Kidney capillary endothelial cell (primary cell): ENCODE measurements at regions not wholly inside any gene's neighbourhood (a gene's known extent, or its start where the extent isn't known, plus 50 kb on each side); places are given as distances from the start of the nearest gene placed in this dataset.
"Not testable (repeated sequence)": the region's sequence is repeated elsewhere in the genome, so short reads cannot be mapped to it uniquely, and the experiment has no call there.

Experiments used
- DNase-seq: peaks from one replicate; pipeline ENCODE4 v3.0.0-alpha.2; 2018; ENCODE audit warnings: low spot score

DNA sequence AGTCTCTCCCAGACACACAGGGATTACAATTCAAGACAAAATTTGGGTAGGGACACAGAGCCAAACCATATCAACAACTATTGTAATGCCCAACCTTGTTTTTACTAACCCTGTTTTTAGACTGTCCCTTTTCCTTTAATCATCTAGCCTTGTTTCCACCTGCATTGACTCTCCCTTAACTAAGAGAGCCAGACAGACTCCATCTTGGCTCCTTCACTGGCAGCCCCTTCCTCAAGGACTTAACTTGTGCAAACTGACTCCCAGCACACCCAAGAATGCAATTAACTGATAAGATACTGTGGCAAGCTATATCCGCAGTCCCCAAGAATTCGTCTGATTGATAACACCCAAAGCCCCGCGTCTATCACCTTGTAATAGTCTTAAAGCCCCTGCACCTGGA is 151.8 kb upstream of the DGKB start:
- not testable (repeated sequence) for DNase-seq

DNA sequence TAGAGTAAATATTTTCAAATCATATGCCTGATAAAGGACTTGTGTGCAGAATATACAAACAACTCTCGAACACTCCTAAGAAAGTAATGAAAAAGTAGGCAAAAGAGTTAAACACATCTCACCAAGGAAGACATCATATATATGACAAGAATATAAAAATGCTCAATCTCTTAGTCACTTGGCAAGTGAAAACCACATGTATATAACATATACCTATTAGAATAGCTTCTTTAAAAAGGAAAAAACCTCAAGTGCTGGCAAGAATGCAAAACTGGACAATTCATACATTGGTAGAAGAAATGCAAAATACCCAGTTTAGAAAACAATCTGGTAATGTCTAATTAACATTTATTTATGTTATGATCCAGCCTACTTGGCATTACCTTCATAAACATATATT is 146.6 kb upstream of the DGKB start:
- no peak for DNase-seq

DNA sequence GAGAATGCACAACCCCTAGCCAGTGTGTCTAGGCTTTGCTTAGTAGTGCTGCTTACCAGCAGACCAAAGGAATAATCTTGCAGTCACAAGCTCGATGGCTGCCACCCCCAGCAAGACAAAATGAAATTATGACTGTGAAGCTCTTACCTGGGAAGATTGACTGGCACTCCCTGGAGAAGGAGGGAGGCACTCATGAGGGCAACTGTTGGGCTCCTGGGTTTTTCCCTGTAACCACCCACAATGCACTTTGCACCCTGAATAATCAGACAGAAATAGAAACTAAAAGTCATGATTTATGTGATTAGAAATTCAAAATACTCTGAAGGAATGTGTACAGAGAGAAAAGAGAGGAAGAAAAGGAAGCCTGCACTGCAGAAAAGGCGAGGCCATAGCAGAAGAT is 144.3 kb upstream of the DGKB start:
- DNase-seq = no peak

DNA sequence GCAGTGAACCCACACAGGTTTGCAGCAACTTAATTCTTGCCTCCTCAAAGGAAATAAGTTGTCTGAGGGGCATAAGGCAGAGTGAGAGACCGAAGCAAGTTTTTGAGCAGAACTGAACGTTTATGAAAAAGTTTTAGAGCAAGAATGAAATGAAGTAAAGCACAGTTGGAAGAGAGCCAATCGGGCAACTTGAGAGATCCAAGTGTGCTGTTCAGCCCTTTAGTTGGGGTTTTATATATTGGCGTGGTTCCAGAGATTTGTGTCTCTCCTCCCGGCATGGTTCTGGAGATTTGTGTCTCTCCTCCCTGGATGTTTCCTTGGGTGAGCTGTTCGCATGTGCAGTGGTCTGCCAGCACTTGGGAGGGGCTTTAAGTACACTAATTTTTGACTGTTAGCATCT is 141.4 kb upstream of the DGKB start:
- DNase-seq = no peak

DNA sequence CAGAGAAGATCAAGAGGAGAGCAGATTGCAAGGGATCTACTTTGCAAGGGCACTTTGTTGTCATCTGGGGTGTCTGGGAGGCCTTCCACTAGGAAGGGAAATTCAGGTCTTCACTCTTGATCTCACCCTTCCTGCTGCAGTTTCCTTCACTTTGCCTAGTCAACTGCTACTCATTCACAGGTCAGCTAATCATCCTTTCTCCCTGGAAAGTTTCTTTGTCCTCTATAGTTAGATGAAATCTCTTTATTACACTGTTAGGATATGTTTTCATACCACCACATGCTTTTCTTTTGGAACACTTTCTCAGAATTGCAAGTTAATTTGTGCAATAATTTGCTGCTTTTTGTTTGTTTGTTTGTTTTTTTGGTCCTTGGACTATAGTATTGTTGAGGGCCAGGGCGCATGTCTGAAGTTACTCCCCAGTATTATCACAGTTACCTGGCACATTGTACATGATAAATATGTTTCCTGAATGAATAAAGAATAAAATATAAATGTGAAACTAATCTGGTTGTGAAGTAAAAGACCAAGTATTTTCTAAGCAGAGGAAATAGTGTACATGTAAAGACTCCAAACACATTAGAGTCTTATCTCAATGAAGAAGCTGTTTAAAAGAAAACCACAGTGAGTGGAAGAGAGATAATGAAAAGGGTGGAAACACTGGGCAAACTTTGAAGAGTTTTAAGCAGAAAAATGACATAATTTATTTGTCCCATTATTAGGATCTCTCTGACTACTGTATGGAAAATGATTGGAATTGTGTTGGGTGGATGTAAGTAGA is 139.9 kb upstream of the DGKB start:
- DNase-seq = no peak

DNA sequence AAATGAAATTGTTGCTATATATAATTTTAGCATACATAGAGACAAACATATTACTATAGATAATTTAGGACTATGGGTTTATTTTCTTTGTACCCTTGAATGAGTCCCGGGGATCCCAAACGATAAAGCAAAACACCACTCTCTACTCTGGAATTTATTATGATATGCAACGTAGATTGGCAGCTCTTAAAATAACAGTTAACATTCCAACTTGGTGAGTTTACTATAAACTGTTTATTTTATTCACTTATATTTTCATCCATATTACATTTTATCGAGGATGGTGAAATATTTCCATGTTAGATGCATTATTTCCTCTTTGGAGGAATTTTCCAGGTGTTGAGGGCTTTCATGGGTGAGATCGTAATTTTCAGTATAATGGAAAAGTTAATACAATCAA is 138.7 kb upstream of the DGKB start:
- DNase-seq = no peak

DNA sequence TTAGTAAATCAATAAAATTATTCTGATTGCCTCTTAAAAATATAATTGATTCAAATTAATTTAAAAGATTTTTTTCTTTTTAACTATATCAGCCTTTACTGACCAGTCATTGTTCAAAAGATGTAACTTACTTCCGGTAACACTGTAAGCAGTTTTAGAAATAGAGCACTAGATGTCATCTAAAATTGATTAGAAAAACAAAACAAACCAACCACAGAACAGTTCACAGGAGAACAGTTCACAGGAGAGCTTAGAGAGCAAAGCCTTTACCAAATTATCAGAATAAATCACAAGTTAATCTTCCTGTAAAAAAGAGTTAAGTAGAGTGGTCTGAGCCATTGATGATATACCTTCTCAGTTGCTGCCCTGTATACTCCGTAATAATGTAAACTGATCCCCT is 133.3 kb upstream of the DGKB start:
- no peak for DNase-seq

DNA sequence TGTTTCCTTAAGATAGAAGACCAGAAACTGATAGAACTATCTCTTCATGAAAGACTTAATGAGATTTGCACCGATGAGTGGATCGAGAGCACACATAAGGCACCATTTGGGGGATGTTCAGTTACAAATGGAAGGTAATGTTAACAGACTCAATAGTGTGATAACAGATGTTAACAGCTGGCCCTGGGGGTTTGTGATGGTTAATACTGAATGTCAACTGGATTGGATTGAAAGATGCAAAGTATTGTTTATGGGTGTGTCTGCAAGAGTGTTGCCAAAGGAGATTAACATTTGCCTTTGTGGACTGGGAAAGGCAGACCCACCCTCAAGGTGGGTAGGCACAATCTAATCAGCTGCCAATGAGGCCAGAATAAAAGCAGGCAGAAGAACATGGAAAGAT is 130.5 kb upstream of the DGKB start:
- no peak for DNase-seq

DNA sequence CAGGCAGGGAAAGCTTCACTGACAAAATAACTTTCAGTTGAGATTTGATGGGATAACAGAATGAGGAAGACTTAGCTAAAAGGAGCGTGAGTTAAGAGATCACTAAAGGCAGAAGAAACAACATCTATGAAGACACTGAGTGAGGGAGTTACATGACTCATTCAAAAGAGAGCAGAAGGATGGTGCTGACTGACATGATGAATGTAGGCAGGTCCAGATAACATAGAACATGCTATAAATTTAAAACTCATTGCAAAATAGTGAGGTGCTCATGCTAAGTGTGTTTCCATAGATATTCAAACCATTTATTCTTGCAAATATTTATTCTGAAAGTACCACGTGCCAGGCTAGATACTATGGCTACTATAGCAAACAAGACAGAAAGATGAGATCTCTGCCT is 116.4 kb upstream of the DGKB start:
- no peak for DNase-seq

DNA sequence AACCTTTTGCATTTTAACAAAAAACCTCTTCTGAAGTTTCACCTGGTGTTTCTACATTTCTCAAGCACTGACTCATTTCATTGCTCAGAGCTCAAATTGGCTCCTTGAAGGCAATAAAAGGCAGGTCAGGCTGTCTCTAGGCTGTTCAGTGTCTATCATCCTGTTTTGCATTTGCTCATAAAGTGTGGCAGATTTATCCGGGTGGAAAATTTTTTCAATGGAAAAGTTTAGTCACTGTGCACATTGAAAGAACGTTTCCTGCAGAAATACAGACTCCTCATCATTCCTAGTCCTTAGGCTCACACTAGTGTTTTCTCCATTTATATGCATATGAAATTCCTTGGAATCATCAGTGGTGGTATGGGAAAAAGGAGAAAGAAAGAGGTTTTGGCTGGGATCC is 114.2 kb upstream of the DGKB start:
- peak; percentile 0 for DNase-seq

DNA sequence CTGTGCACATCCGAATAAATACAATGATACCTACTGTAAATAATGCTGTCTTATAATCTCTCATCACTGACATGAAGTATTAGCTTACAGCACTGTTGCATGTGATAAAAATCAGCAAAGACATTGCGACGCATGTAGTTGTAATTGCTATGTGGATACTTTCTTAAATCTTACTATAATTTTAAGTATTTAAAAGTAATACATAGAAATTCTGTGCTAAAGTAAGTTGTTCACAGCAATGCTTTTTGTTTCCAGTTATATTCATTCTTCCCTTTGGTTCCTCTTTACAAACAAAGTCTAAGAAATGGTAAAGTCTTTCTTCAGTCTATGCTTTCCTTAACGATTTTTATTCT is 113.7 kb upstream of the DGKB start:
- DNase-seq = no peak

DNA sequence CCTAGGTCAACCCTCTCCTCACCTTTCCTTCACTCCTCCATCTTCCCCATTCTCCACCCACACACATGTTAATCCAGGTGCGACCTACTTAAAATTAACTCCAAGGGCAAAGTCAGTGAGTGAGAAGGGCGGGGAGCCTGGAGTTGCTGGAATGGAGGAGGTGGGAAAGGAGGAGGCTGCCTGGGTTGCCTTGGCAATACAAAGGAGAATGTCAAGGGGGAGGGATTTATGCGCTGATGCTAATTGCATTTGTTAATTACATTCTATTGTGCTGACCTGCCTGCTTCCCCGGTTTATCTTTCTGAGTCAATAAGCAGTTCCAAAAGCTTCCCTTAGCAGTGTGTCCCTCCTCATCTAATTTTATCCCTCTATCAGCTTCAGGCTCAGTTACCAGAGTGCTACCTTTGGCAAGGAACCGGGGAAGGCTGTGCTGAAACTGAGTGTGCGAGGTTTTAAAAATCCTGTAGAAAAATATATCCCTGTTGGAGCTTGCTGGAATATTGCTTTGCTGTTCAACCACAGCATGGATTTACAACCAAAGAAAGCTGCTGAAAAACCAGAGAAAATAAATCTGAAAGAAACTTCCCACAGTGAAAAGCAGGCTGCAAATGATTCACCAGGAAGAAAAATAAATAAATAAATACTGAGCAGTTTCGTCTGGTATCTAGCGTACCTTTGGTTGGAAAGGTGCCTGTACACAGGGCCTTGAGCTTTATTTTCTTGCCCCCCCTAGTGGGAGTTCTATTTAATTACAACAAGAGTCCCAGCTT is 113.2 kb upstream of the DGKB start:
- DNase-seq = peak; percentile 52

DNA sequence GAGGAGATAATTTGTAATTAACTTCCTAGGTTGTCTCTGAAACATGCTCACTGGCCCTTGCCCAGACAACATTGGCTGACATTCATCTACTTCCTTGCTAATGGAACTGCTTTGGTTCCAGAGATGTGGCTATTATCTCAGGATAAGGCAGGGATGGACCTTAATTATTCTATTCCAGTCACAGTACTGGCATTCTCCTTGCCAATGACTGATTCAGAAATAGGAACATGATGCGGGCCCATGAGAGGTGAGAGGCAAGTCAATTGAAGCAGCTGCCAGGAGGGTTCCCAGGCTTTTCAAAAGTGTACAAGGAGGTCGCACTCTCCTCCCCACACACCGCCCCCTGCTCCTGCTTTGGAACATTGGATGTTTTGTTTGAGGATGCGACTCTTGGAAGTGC is 109.6 kb upstream of the DGKB start:
- no peak for DNase-seq

DNA sequence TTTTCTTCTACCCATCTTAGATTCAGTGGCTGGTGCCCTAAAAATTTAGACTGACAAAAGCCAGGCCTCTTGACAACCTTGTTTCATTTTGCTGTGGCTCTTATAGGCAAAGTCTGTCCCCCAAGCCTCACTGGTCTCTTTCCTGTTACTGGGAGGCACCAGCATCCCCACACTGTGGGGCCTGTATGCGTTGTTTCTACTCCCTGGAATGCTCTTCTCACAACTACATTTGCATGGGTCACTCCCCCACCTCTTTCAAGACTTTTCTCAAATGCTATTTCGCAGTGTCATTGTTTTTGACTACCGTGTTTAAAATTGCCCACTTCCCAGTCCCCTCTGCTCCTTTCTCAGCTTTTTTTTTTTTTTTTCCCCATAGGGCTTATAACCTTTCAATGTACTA is 108.7 kb upstream of the DGKB start:
- no peak for DNase-seq

DNA sequence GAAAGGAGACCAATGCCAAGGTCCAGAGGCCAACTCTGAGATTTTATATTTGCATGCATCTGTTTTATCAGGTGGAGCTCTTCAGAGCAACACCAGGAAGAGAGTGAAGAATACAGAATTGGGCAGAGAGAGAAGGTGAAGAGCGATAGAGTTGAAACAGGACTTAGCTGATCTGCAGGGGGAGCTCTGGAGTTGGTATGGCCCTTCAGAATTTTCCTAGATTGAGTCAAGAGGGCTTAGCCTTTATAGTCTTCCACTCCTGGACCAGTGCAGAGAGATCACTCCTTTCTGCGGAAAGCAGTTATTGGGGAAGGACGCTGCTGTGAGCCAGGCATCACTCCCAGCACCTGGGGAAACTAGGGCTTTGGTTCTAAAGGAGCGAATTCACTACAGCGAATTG is 105.0 kb upstream of the DGKB start:
- DNase-seq = no peak

DNA sequence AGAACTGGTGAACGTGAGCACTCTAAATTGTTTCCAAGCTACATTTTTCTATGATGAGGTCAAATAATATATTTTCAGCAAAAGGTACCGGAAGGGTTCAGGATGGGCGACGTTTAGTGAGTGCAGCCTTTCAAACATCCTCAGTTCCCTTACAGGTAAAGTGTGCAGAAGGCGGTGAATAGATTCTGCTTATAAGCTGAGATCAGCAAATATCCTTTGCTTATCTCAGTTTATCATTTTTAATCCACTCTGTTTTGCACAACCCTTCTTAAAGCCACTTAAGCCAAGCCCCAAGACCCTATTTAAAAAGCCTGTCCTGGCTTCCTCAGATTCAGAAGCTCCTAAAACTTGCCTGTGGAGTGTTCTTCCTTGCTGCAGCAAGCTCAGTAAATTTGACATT is 103.1 kb upstream of the DGKB start:
- no peak for DNase-seq

DNA sequence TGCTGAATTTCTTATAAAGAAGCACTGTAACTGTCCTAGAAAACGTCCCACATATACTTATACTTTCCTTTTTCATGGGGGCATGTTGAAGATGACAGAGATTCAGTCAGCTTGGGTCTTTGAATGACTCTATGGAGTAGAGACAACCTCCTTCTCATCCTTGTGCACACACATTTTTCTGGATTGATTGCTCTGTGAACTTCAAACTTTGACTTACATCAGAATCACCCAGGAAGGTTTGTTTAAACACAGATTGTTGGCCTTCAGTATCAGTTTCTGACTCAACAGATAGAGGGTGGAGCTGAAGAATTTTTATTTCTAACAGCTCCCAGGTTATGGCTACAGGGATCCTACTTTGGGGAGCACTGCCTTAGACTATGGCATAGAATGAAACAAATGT is 97.6 kb upstream of the DGKB start:
- no peak for DNase-seq

DNA sequence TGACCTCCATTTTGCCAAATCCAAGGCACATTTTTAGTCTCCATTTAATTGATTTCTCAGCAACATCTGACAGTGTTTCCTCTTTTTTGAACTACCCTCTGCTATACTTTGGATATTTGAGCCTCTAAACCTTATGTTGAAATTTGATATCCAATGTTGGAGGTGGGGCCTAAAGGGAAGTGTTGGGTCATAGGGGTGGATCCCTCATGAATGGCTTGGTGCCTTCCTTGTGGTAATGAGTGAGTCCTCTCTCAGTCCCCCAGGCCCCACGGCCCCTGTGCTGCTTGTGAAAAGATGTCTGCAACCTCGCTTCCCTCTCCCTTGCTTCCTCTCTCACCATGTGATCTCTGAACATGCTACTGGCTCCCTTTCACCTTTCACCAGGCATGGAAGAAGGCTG is 96.8 kb upstream of the DGKB start:
- no peak for DNase-seq

DNA sequence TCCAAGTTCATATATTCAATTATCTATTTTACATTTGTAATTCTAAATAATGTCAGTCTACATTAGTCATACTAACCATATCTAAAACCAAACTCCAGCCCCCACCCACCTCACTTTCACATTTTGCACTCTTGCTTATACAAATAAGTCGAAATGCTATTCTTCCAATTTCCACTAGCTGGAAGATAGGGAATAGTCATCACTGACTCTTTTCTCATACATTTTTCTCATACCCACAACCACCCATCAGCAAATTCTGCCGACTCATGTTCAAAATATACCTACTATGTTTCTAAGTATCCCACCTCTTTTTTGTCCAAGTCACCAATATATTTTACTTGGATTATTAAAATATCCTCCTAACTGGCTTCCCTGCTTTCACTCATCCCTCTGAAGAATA is 93.2 kb upstream of the DGKB start:
- no peak for DNase-seq

DNA sequence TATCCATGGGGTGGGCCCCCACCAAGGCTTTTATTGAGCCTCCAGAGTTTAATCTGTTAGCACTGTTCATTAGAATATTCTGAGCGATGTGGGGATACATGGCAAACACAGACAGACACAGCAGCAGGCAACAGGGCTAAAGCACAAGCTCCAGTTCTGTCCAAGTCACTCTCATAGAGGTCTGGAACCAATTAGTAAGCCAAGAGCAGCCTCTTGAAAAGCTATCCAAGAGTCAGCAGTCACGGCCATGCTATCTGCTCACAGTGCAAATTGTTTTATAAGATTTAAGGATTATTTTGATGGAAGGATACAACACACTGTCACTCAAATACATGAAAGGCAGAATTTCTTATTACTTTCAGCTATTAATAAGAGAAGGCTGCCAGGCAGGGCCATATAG is 86.4 kb upstream of the DGKB start:
- no peak for DNase-seq

DNA sequence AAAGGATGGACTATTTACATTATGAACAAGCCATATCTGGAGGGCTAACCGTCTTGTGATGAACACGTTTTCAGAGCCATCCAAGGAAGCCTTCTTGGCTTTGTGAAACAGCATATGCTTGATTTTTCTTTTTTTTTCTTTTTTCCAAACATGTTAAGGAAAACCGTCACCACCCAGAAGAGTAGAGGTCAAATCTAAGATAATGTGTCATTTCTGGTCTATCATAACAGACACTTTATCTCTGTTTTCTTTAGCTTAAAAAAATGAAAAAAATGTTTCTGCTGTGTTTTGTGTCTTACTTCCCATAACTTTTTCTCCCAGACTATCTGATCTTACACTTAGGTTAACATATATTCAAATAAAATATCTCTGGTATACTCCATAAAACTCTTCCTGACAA is 76.1 kb upstream of the DGKB start:
- no peak for DNase-seq

DNA sequence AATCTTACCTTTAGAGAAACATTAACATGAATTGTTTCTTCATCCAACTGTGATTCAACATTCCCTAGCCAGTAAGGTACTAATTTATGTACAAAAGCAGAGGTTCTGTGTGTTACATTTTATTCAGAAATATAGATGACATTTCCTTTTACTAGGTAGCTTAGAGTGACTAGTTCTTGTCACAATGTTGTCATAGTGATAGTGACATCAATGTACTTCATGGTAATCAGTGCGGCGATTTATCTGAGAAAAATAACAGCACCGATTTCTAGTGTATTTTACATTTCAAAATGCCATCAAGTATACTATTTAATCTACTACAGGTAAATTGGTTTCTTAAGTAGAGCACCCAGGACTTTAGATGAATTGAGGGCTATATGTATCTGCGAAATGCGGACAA is 72.1 kb upstream of the DGKB start:
- DNase-seq = no peak

DNA sequence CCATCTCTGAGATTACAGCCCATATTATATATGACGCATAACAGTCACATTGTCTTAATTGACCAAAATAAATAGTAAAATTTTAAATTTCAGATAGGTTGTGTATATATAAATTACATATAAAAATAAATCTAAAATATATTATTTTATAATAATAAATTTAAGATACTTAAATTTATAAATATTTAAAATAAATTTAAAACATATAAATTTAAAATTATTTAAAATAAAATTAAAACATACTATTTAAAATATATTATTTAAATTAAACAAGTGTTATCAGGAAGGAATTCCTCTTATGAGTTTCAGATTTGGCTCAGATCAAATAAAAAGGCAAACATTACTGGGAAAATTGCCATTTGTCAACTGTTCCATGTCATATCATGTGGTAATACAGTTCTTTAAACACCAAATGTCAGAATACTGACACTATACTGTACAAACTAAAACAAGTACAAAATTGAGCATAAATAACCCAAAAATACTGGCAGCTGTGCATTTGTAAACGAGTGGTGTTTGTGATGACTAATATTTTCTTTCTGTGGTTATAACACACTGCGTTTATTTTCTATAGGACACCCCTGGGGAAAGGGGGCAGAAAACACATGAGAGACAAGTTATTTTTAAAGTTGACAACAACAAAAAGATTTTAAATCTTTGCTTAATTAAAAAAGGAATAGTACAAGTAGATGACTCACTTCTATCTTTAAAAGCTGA is 71.3 kb upstream of the DGKB start:
- no peak for DNase-seq
